Endothelial cell of umbilical vein (primary cell): ENCODE measurements at regions not wholly inside any gene's neighbourhood (a gene's known extent, or its start where the extent isn't known, plus 50 kb on each side); places are given as distances from the start of the nearest gene placed in this dataset.

ENCODE experiments used
- BruUV-seq: library from RNA; stranded (reverse); fragments of 400-500 nt; replicated peaks from 2 replicates; lab custom pipeline; 2021; lab: Mats Ljungman, UMichigan
- CTCF ChIA-PET: fragments of 300-600, 350-600 bp; sonication (Branson Sonifier 250); formaldehyde crosslinking; loops from one replicate; lab custom pipeline; 2021; ENCODE audit warnings: antibody characterized with exemption, inconsistent platforms; lab: Charles Lee
- POLR2A ChIA-PET: fragments of 300-600, 350-600 bp; sonication (Branson Sonifier 250); formaldehyde crosslinking; loops from one replicate; lab custom pipeline; 2021; ENCODE audit warnings: antibody characterized with exemption, inconsistent platforms; lab: Charles Lee
- DNase-seq: peaks from one replicate; pipeline ENCODE4 v3.0.0-alpha.2; 2011; ENCODE audit warnings: low read depth, low spot score
- FAIRE-seq: peaks from 2 replicates; lab custom pipeline; 2011; peaks lifted over from hg19 to GRCh38; lab: Jason Lieb, UNC
- H2AFZ ChIP-seq: 2 replicates; pipeline ENCODE4 v1.6.0; 2012; ENCODE audit warnings: low read depth, low read length, control low read depth, inconsistent platforms
- H3K27ac ChIP-seq: 2 replicates; pipeline ENCODE4 v1.5.1; 2011; ENCODE audit warnings: low read depth, mild to moderate bottlenecking, control low read depth, low read length, moderate library complexity; ENCODE audit not compliant: insufficient read depth
- H3K27me3 ChIP-seq, 2 experiments: 2 replicates each; pipeline versions ENCODE4 v1.6.0 to v1.6.1; 2011; ENCODE audit warnings: low read length in 2 of 2, mixed read lengths in 1 of 2; ENCODE audit not compliant: control insufficient read depth in 2 of 2, insufficient read depth in 2 of 2
- H3K36me3 ChIP-seq, 2 experiments: 2 replicates in 1 of 2; 3 replicates in 1 of 2; pipeline ENCODE4 v1.5.1; 2011; ENCODE audit warnings: low read length in 2 of 2, mild to moderate bottlenecking in 1 of 2, moderate library complexity in 1 of 2; ENCODE audit not compliant: control insufficient read depth in 2 of 2, insufficient read depth in 2 of 2; ENCODE audit errors: extremely low read depth in 1 of 2
- H3K4me1 ChIP-seq: 3 replicates; pipeline ENCODE4 v1.5.1; 2011; ENCODE audit warnings: mild to moderate bottlenecking, low read length; ENCODE audit not compliant: control insufficient read depth, insufficient read depth; ENCODE audit errors: extremely low read depth
- H3K4me2 ChIP-seq: 2 replicates; pipeline ENCODE4 v1.6.1; 2011; ENCODE audit warnings: low read length, control low read depth, mixed read lengths; ENCODE audit not compliant: insufficient read depth
- H3K4me3 ChIP-seq, 3 experiments: fragments of 200-600 bp in 1 of 3; sonication (generic), shearing (Covaris generic) in 1 of 3; replicated peaks in 1 of 3; 2 replicates each; pipeline ENCODE4 v1.5.1; 2011 to 2016; ENCODE audit warnings: control low read depth in 3 of 3, low read length in 3 of 3, mild to moderate bottlenecking in 2 of 3, inconsistent platforms in 1 of 3, low read depth in 1 of 3, moderate library complexity in 1 of 3; ENCODE audit not compliant: insufficient read depth in 1 of 3
- H3K79me2 ChIP-seq: 2 replicates; pipeline ENCODE4 v1.6.0; 2012; ENCODE audit warnings: low read length, inconsistent platforms; ENCODE audit not compliant: control insufficient read depth, insufficient read depth
- H3K9ac ChIP-seq: replicated peaks from 2 replicates; pipeline ENCODE3; 2011; ENCODE audit warnings: low read length, control low read depth; ENCODE audit not compliant: insufficient read depth; ENCODE audit errors: extremely low read depth
- H3K9me1 ChIP-seq: replicated peaks from 3 replicates; pipeline ENCODE4 v1.6.0; 2011; ENCODE audit warnings: mild to moderate bottlenecking, low read length; ENCODE audit not compliant: control insufficient read depth, insufficient read depth; ENCODE audit errors: extremely low read depth
- H3K9me3 ChIP-seq: replicated peaks from 2 replicates; pipeline ENCODE4 v1.5.1; 2012; ENCODE audit warnings: low read length, inconsistent platforms; ENCODE audit not compliant: control insufficient read depth, insufficient read depth
- H4K20me1 ChIP-seq: replicated peaks from 2 replicates; pipeline ENCODE3; 2011; ENCODE audit warnings: mild to moderate bottlenecking, low read length; ENCODE audit not compliant: control insufficient read depth, insufficient read depth; ENCODE audit errors: extremely low read depth
- EZH2 ChIP-seq: IDR thresholded peaks from 2 replicates; pipeline ENCODE4 v1.6.1; 2012; ENCODE audit warnings: borderline replicate concordance, low read depth, mild to moderate bottlenecking, moderate library complexity, low read length, inconsistent platforms; ENCODE audit not compliant: severe bottlenecking
- FOS ChIP-seq: IDR thresholded peaks from 2 replicates; pipeline ENCODE4 v1.6.1; 2011; ENCODE audit warnings: mild to moderate bottlenecking, low read length, moderate library complexity, borderline replicate concordance; ENCODE audit not compliant: insufficient read depth
- GATA2 ChIP-seq: IDR thresholded peaks from 2 replicates; pipeline ENCODE4 v1.7.0; 2011; ENCODE audit warnings: low read depth, mild to moderate bottlenecking, moderate library complexity, mixed read lengths, low read length; ENCODE audit not compliant: insufficient read length, insufficient read depth
- JUN ChIP-seq: IDR thresholded peaks from 2 replicates; pipeline ENCODE4 v1.6.1; 2011; ENCODE audit warnings: borderline replicate concordance, low read depth; ENCODE audit not compliant: insufficient read length, insufficient read depth
- MYC ChIP-seq: IDR thresholded peaks from one replicate; pipeline ENCODE4 v1.6.1; 2011; ENCODE audit warnings: mild to moderate bottlenecking, low read depth, low read length
- POLR2A ChIP-seq: IDR thresholded peaks from 2 replicates; pipeline ENCODE4 v1.6.1; 2012; ENCODE audit warnings: low read depth, mild to moderate bottlenecking, control low read depth, low read length
- POLR2AphosphoS5 ChIP-seq: IDR thresholded peaks from 2 replicates; pipeline ENCODE4 v1.6.1; 2012; ENCODE audit warnings: low read depth, mild to moderate bottlenecking, control low read depth, low read length, moderate library complexity; ENCODE audit not compliant: insufficient read depth
- dilution Hi-C: fragments of 300-500 bp; cut with MboI; formaldehyde crosslinking; loops from one replicate; pipeline ENCODE4 v1.15.0; 2019; ENCODE audit warnings: low sequenced_read_pairs; ENCODE audit not compliant: extremely low pct_ligation_motif_present
- intact Hi-C: fragments of 100-400 bp; cut with micrococcal nuclease; formaldehyde crosslinking; loops from one replicate; pipeline ENCODE4 v1.10.0; 2022
- TF ChIP-seq, protein P1 (sequence below), 2 donors: IDR thresholded peaks; 1 replicate in 1 of 2; 2 replicates in 1 of 2; pipeline ENCODE4 v1.5.1; 2011; ENCODE audit warnings: low read length in 2 of 2, mild to moderate bottlenecking in 2 of 2, moderate library complexity in 2 of 2, control low read depth in 1 of 2, inconsistent platforms in 1 of 2, low read depth in 1 of 2; ENCODE audit not compliant: insufficient read depth in 1 of 2; ENCODE audit errors: extremely low read depth in 1 of 2
- TF ChIP-seq, protein P2 (sequence below): IDR thresholded peaks from 2 replicates; pipeline ENCODE4 v1.6.1; 2011; ENCODE audit not compliant: insufficient read depth, insufficient read length

DNA sequence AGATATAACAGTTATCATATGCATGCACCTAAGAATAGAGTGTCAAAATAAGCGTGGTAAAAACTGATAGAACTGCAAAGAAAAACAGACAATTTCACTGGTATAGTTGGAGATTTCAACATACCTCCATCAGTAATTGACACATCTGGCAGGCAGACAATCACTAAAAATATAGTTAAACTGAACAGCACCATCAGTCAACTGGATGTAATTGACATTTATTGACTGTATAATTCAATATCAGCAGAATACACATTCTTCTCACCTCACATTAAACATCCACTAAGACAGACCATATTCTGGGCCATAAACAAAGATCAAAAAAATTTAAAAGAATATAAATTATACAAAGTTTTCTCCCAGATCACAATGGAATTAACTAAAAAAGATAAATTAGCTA, 378.5 kb upstream of the RGPD4 start:
- H3K4me1 ChIP-seq, result no peaks in the 10 kb centered on the region
- no peak overlapping the region for H2AFZ ChIP-seq
- no peak overlapping the region for H3K4me3 ChIP-seq
- no peaks in the 10 kb centered on the region for H3K36me3 ChIP-seq
- ChIA-PET POLR2A (no interaction called here), CTCF (no interaction called here)
- no peak overlapping the region for H3K4me2 ChIP-seq
- no TSS peak for BruUV-seq
- H3K9ac ChIP-seq, result no peak overlapping the region
- no peaks in the 10 kb centered on the region for H3K9me1 ChIP-seq
- DNase-seq (no peak), FAIRE-seq (no peak)
- intact Hi-C loops (no loop called here), dilution Hi-C loops (no loop called here)
- H3K27ac ChIP-seq, result no peak overlapping the region
- no peaks in the 10 kb centered on the region for H4K20me1 ChIP-seq
- peaks cover 2% of the 10 kb centered on the region for H3K9me3 ChIP-seq
- H3K79me2 ChIP-seq, result no peaks in the 10 kb centered on the region
- TF ChIP-seq MYC, result no peak
- TF ChIP-seq, protein P1, sequence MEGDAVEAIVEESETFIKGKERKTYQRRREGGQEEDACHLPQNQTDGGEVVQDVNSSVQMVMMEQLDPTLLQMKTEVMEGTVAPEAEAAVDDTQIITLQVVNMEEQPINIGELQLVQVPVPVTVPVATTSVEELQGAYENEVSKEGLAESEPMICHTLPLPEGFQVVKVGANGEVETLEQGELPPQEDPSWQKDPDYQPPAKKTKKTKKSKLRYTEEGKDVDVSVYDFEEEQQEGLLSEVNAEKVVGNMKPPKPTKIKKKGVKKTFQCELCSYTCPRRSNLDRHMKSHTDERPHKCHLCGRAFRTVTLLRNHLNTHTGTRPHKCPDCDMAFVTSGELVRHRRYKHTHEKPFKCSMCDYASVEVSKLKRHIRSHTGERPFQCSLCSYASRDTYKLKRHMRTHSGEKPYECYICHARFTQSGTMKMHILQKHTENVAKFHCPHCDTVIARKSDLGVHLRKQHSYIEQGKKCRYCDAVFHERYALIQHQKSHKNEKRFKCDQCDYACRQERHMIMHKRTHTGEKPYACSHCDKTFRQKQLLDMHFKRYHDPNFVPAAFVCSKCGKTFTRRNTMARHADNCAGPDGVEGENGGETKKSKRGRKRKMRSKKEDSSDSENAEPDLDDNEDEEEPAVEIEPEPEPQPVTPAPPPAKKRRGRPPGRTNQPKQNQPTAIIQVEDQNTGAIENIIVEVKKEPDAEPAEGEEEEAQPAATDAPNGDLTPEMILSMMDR (IDR thresholded peaks at IDR 0.05; ENCODE audit: extremely low read depth in 1 of 2, insufficient read depth in 1 of 2, low read depth in 1 of 2, low read length in 2 of 2), result no peak
- H3K27me3 ChIP-seq, result no peaks in the 10 kb centered on the region

DNA sequence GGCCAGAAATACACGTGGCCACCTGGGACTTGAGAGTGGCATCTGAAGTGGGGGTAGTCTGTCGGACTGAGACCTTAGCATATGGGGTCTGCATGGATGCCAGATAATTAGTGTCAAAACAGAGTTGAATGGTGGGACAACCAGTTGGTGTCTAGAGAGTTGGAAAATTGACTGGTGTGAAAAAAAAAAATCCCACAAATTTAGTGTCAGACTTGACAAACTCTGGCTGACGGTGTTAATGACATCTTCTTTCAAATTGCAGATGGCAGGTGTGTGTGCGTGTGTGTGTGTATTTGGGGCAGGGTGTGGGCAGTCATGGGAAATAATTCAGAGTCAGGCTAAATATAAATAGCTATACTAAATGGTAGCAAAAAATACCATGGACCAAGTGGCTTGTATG, 365.4 kb upstream of the RGPD4 start:
- no peak overlapping the region for H2AFZ ChIP-seq
- CTCF ChIA-PET, result no interaction called here
- no peaks in the 10 kb centered on the region for H4K20me1 ChIP-seq
- no peak overlapping the region for H3K27ac ChIP-seq
- H3K9ac ChIP-seq, result no peak overlapping the region
- no peaks in the 10 kb centered on the region for H3K79me2 ChIP-seq
- TF ChIP-seq, protein P1 (IDR thresholded peaks at IDR 0.05; ENCODE audit: extremely low read depth in 1 of 2, insufficient read depth in 1 of 2, low read depth in 1 of 2, low read length in 2 of 2), result no peak
- TF ChIP-seq FOS, result no peak
- no peak for TF ChIP-seq MYC
- no peak for TF ChIP-seq POLR2AphosphoS5
- no peak for TF ChIP-seq EZH2
- TF ChIP-seq JUN, result no peak
- TF ChIP-seq GATA2, result no peak
- TF ChIP-seq, protein P2, sequence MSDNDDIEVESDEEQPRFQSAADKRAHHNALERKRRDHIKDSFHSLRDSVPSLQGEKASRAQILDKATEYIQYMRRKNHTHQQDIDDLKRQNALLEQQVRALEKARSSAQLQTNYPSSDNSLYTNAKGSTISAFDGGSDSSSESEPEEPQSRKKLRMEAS, result no peak
- TF ChIP-seq POLR2A, result no peak
- DNase-seq (no peak), FAIRE-seq (no peak)
- peaks cover 3% of the 10 kb centered on the region for H3K9me3 ChIP-seq
- H3K36me3 ChIP-seq, result no peaks in the 10 kb centered on the region
- H3K4me1 ChIP-seq, result no peaks in the 10 kb centered on the region
- H3K4me2 ChIP-seq, result no peak overlapping the region
- no peak overlapping the region for H3K4me3 ChIP-seq
- dilution Hi-C loops (no loop called here), intact Hi-C loops (no loop called here)
- H3K9me1 ChIP-seq, result no peaks in the 10 kb centered on the region
- no peaks in the 10 kb centered on the region for H3K27me3 ChIP-seq
- no TSS peak for BruUV-seq
- POLR2A ChIA-PET, result no interaction called here
